Activated gamma-delta T cell treated with anti-CD3 and anti-CD28 coated beads, Interleukin-2, amount 50 U/mL, for 16 hours (primary cell): ENCODE measurements at regions not wholly inside any gene's neighbourhood (a gene's known extent, or its start where the extent isn't known, plus 50 kb on each side); places are given as distances from the start of the nearest gene placed in this dataset.
"Not testable (repeated sequence)": the region's sequence is repeated elsewhere in the genome, so short reads cannot be mapped to it uniquely, and the experiment has no call there.

Experiments used
- DNase-seq: peaks from one replicate; pipeline ENCODE4 v3.0.0-alpha.2; 2020; ENCODE audit warnings: low read depth

DNA sequence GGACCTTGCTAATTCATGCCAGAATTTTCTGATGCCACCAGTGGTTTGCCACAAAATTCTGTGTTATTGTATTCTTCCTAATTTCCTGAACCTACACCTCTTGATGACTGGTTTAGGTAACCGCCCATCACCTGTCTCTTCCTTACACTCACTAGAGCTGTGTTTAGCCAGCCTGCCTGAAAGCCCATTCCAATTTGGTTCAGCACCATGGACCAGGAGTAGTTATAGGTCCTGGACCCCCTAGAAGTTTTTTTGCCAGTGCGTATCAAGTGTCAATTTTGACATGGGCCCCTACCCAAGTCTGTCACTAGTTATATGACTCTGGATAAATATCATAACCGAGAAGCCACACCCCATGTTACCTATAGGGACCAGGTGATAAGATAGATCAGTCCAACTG lies 94.0 kb upstream of the NAP1L1 start:
- no peak for DNase-seq

DNA sequence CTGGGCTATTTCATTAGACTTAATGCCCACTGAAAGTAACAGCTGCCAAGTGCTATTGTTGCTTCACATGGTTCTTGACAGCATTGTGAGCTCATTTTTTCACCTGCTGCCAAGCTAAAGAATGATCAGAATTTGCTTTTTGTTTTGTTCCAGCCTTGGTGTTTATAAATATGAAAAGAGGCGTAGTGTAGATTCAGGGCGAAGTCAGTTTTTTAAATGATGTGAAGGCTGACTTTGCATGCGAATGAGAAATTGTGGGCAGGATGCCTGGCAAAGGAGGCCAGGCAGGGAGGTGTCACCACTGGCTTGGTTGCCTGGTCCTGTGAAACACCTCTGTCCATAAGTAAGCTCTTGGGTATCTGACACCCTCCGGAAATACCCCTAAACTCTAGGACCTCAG lies 93.3 kb upstream of the NAP1L1 start:
- no peak for DNase-seq

DNA sequence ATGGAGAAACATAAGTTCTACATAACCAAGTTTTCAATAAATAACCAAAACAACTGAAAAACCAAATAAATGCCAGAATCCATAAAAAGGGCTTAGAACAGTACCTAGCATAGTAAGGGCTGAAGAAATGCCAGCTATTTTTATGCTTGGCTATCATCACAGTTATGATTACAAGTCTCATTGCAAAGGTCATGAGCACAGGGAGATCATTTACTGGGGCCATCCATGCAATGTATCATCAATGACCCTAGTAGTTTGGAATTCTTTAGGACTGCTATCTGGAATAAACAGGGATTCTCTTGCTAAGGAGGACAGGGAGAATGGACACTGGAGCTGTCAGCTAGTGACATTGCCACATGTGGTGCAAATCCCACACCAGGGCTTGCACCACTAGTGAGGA lies 92.5 kb upstream of the NAP1L1 start:
- no peak for DNase-seq

DNA sequence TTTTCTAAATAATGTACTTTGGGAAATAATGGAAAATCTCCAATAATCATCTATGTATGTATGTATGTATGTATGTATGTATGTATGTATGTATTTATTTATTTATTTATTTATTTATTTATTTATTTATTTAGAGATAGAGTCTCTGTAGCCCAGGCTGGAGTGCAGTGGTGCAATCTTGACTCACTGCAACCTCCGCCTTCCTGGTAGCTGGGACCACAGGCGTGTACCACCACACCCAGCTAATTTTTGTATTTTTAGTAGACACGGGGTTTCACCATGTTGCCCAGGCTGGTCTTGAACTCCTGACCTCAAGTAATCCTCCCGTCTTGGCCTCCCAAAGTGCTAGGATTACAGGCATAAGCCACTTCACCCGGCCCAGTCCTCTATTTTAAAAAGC lies 91.5 kb upstream of the NAP1L1 start:
- DNase-seq: not testable (repeated sequence)

DNA sequence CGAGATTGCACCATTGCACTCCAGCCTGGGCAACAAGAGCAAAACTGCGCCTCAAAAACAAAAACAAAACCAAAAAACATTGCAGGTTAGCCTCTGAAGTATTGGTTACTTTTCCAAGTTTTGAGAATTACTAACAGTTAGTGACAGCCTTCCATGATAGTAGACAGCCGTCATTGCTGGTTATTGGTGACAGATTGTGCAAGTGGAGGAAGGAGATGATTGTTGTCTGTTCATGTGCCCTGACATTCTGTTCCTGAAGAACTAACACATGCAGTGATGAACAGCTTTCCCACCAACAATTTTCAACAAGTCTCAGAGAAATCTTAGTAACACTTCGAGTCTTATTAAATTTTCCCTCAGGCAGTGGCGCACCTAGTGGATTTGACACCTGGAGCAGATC lies 89.3 kb upstream of the NAP1L1 start:
- DNase-seq: no peak

DNA sequence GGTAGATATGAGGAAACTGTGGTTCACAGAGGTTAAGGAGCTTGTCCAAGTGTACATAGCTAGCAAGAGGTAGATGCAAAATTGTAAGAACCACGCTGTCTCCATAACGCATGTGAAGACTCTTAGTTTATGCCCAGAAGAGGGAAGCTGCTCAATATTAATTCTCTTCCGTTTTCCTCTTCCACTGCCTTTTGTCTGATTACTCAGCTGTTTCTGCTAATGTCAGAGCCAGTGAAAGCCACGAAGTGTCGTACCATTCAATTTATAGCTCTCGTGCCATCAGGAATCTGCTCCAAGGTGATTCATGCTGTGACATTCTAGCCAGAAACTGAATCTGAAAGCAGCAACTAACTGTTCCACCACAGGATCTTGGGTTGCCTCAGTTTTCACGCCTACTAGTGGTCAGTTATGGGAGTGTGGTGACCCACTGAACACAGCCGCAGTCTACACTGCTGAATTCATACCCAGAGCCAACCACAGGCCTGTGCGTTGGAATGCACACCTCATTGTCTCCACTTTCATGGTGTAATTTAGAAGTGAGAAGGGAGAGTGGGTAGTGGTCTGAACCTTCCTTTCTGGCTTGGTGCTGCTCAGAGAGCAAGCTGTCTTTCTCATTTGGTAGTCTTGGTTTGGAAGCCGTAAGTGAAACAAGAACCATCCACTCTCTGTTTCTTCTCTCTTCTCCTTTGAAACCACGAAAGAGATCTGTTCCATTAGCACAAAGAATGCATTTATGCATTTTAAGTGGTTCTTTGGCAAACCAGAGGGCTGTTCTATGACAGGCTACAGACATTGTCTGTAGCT lies 74.2 kb upstream of the NAP1L1 start:
- DNase-seq: peak; percentile 46

DNA sequence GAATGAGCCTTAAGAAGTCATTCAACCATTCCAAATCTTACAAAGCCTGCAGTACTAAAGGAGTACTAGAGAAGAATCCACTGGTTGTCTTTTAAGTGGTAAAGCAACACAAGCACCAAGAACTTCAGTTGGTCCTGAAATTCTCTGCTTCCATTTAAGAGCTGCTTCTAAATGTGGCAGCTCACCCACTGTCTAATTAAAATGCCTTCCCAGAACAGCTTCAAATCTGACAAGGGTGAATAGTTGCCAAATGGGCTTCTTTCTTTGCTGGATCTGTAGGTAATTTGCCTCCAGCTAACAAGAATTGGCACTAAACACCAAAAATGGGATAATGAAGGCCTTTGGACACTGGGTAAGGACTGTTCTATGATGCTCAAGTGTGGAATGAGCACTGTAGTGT lies 72.2 kb upstream of the NAP1L1 start:
- no peak for DNase-seq

DNA sequence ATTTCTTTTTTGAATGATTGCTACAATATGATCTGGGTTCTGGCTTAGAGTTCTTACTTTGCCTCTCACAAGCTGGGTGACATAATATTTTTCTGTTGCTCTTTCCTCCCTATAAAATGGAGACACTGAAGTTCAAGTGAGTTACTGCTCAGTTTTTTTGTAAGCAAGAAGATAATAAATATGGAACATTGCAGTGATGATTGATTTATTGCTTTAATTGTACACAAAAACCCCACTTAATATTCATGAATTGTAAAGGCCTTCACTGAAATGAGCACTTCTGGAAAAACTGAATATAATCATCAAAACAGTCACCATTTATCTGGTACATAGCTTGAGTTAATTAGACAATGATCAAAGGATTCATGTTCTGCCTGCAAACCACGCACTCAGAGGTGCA lies 71.8 kb upstream of the NAP1L1 start:
- no peak for DNase-seq

DNA sequence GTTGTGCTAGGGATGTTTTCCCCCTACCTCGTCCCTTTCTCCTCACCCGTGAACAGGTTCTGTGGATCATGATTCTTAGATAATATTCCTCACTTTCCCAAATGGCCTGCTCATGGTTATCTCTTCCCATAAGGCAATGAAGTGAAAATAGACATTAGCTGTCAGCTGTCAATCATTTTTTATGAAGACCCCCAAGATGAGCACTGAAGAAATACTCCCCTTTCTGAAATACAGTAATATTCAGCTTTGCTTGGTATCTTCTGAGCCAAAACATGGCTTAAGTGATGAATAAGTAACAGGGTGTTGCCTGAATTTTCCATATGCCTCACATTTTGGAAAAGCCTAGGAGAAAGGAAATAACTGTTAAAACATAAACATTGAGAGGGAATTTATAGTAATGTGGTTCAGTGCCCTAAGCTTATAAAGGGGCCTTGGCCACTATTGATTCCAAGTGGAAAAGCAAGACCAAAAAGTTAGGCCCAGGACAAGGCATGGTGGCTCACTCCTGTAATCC lies 70.7 kb upstream of the NAP1L1 start:
- no peak for DNase-seq

DNA sequence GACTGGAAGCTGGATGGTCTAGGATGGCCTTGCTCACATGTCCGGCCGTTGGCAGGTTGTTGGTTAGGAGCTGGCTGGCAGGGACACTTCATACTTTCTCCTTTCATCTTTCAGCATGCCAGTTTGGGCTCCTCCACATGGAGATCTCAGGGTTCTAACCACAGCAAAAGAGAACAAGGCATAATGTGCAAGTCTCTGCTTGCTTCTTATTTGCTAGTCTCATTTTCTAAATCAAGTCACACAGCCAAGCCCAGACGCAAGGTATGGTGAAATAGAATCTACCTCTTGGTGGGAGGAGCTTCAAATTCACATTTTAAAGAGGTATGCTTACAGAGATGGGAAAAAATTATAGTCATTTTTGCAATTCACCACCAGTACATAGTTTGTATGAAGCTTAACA lies 69.1 kb upstream of the NAP1L1 start:
- no peak for DNase-seq

DNA sequence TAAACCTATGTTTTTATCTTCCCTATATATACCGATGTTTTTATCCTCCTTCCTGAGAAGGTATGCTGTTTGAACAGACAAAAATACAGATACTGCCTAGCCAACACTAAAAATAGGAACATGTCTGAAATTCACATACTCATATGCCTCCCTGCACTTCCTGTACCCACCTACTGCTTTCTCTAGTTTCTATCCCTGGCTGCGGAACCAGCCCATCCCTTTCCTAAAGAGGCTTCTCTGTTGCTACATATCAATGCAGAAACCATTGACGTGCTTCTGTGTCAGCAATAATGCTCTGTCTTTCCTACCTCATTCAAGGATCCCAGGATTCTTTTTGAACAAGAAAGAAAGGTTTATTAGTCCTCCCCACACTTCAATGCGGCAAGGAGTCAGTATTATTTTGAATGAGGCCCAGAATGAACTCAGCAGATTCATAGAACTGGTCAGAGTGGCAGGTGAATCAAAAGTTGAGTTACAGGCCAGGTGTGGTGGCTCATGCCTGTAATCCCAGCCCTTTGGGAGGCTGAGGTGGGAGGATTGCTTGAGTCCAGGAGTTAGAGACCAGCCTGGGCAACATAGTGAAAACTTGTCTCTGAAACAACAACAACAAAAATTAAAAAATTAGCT lies 67.8 kb upstream of the NAP1L1 start:
- DNase-seq: no peak

DNA sequence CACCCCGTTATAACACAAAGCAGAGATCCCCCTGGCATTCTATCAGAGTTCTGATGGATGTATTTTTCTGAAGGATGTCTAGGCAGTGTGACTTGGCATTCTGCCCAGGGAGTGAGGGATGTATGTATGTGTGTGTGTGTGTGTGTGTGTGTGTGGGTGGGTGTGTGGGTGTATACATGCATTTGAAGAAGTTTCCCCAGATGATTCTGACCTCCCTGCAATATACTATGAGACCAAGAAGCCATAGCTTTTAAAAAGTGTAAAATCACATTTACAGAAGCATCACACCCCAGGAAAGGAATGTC lies 59.7 kb upstream of the NAP1L1 start:
- no peak for DNase-seq

DNA sequence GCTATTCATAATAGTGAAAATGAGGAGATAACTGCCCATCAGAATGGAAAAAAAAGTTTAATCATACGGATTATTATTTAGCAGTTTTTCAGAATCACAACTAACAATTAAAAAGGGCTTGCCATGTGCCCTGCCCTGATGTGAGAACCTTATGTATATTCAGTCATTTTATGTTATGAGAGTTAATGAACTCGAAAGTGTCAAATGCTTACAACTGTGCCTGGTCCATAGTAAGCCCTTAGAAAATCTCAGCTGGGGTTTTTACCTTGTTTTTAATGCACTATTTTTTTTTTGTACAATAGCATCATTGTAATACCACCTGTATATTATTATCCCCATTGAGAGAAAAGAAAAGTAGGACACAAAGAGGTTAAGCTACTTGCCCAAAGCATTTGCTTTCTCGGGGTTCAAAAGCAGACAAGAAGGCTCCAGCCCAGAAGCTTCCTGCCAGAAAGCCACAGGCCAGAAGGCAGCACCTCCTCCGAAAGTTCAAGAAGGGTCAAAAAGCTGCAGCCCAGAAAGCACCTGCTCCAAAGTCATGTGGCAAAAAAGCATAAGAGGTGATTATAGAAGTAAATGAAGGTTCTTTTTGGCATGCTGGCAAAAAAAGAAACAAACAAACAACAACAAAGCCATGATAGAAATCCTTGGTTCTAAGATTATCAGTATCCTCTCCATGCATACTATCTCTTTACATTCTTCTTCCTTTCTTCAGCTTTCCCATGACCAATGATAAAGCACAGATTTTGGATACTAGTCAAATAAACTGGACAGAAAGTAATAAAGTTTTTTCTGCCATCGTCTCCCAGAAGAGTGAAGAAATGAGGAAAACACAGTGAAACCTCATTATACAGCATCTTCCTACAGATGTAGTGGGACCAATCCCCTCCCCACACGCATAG lies 59.1 kb upstream of the NAP1L1 start:
- DNase-seq: no peak

DNA sequence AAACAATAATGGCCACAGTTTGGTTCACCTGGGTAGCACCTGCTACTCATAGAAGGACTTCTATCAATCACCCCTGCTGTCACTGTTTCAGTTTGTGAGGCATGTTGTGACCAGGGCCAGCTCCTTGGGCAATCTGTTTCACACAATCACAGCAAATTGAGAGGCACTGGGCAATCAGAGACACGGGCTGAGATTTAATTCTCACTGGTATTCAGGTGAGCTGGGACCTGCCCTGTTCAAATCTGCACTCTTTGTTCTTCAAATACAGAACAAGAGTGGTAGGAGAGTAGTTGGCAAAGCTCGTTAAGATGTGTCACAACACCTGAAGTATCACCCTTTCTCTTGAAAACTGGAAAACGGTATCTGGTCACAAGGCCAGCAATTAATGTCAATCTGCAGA lies 57.8 kb upstream of the NAP1L1 start:
- no peak for DNase-seq

DNA sequence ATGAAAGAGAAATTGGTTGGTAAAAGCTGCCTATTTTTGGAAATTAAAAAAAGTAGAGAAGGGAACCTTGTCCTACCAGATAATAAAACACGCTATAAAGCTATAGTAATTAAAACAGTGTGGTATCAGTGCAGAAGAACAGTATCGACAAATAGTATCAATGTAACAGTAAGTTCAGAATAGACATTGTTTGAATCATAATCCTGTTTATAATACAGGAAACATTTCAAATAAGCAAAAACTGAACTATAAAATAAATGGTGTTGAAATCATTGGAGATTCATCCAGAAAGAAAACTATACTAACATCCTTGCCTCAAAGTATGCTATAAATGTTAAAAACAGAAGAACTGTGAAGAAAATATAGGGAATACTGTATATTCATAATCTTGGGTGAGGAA lies 54.2 kb upstream of the NAP1L1 start:
- no peak for DNase-seq

DNA sequence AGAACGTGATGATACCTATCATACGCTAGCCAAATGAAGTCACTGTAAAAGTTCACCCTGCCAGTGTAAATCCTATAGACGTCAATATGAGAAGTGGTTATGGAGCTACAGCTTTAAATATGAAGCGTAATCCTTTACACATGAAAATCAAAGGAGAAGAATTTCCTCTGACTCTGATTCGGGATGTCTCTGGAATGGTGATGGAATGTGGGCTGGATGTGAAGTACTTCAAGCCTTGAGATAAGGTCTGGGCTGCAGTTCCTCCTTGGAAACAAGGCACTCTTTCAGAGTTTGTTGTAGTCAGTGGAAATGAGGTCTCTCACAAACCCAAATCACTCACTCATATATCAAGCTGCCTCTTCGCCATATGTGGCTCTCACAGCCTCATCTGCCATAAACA lies 53.1 kb upstream of the NAP1L1 start:
- no peak for DNase-seq

DNA sequence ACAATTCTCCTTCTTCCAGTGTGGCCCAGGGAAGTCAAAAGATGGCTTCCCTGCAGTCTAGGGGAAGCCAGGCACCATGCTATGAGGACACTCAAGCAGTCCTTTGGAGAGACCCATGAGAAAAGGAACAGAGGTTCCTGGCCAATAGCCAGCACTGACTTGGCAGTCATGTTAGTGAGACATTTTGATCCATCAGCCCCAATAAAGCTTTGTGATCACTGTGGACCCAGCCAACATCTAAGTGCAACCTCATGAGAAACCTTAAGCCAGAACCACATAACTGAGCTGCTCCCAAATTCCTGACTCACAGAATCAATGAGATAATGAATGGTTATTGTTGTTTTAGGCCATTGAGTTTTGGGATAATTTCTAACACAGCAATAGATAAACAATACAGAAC lies 51.0 kb upstream of the NAP1L1 start:
- DNase-seq: no peak
